SU-DHL-6 (cell line): ENCODE measurements at regions not wholly inside any gene's neighbourhood (a gene's known extent, or its start where the extent isn't known, plus 50 kb on each side); places are given as distances from the start of the nearest gene placed in this dataset.

Source experiments
- EZH2phosphoT487 ChIP-seq: fragments of 200-600 bp; sonication (generic), shearing (Covaris generic); conservative IDR thresholded peaks from 2 replicates; pipeline ENCODE4 v1.6.1; 2018; ENCODE audit warnings: mild to moderate bottlenecking, antibody characterized with exemption, low read length, moderate library complexity, mixed read lengths
- TF ChIP-seq, protein P1 (sequence below): fragments of 200-600 bp; sonication (generic); IDR thresholded peaks from one replicate; pipeline ENCODE4 v1.5.1; 2017; ENCODE audit warnings: antibody characterized with exemption, mild to moderate bottlenecking, low read length, moderate library complexity; ENCODE audit not compliant: insufficient read depth, poor library complexity, severe bottlenecking

DNA sequence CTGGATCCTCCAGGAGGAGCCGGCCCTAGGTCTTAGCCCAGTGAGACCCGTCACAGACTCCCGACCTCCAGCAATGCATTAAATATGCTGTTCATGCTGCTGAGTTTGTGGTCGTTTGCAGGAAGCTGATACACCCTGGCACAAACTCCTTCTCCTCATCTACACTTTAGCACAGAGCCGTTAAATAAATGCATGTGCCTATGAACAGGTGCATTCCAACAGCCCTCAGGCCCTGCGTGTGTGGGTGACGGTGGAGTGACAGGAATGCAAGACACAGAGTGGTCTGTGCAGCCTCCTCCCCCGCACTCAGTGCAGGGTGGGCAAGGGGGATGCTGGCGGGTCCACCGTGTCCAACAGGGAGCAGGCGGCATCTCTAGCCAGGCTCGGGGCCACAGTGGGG is 106.6 kb upstream of the TMPRSS2 start:
- TF ChIP-seq, protein P1, sequence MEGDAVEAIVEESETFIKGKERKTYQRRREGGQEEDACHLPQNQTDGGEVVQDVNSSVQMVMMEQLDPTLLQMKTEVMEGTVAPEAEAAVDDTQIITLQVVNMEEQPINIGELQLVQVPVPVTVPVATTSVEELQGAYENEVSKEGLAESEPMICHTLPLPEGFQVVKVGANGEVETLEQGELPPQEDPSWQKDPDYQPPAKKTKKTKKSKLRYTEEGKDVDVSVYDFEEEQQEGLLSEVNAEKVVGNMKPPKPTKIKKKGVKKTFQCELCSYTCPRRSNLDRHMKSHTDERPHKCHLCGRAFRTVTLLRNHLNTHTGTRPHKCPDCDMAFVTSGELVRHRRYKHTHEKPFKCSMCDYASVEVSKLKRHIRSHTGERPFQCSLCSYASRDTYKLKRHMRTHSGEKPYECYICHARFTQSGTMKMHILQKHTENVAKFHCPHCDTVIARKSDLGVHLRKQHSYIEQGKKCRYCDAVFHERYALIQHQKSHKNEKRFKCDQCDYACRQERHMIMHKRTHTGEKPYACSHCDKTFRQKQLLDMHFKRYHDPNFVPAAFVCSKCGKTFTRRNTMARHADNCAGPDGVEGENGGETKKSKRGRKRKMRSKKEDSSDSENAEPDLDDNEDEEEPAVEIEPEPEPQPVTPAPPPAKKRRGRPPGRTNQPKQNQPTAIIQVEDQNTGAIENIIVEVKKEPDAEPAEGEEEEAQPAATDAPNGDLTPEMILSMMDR = no peak
- no peak for TF ChIP-seq EZH2phosphoT487
